ENCODE measurements at regions not wholly inside any gene's neighbourhood (a gene's known extent, or its start where the extent isn't known, plus 50 kb on each side); places are given as distances from the start of the nearest gene placed in this dataset.

GRCh38 chr2:64704161-64704560 is 50.4 kb upstream of the SERTAD2 start:
- no peak for DNase-seq (ENCODE audit: low read depth)

DNA sequence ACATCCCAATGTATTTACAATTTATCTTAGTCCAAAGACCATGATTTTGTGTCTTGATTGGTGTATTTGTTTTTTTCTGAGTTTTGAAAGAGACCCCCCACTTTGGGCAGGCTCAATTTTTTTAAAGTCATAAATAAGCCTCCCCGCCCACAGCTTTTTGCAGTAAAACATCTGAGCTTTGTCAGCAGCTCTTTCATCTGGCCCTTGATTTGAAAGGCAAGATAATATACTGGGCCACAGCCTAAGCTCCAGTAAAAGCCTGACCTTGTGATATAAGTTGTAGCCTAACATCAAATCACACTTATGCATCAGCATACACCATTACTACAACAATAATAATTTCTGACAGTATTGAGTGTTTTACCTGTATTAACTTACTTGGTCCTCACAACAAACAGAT is 51.3 kb upstream of the SERTAD2 start:
- no peak for DNase-seq (ENCODE audit: low read depth)

- no peak for DNase-seq (ENCODE audit: low read depth)
These were observed 53.6 kb upstream of the SERTAD2 start for GRCh38 chr2:64707276-64707675.

DNA sequence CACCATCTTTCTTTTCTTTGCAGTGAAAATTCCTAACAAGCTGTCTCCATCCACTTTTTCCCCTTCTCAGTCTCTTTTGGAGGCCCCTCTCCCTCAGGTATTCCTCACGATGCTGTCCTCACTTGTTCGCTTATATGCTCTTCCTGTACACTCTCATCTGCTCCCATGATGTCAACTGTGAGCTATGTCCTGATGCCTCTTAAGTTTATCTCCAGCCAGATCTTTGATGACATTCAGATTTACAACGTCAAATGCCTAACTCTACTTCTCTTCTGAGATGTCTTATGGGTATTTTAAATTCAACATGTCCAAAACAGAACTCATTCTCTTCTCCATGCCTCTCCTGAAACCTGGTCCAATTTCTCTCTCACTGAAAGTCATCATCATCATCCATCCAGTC is 55.1 kb upstream of the SERTAD2 start:
- DNase-seq (ENCODE audit: low read depth), result no peak

DNA sequence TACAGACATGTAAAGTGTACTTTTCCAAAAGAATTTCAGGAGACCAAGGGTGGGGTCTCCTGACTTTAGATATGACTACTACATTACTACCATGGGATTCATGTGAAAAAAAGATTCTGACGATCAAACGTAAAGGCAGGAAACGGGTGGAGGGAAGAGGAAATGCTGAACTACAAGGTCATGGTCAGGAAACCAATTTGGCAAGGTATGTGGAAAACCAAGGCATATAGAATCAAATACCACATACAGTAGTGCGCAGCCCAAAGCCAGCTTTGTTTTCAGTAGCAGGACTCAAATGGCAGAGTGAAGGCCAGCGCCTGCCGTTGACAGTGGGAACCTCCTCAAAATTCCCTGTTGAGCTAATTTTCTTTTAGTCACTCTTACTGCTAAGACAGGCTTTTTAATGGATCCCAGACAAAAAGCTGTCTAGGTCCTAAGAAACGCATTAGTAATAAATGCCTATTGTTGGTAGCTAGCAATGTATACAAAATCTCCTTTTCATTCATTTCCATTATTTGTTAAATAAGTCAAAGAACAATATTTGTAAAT is 57.6 kb upstream of the SERTAD2 start:
- DNase-seq (ENCODE audit: low read depth), result no peak

- DNase-seq (ENCODE audit: low read depth), result no peak
These were observed 60.0 kb upstream of the SERTAD2 start for GRCh38 chr2:64713686-64714085.

DNA sequence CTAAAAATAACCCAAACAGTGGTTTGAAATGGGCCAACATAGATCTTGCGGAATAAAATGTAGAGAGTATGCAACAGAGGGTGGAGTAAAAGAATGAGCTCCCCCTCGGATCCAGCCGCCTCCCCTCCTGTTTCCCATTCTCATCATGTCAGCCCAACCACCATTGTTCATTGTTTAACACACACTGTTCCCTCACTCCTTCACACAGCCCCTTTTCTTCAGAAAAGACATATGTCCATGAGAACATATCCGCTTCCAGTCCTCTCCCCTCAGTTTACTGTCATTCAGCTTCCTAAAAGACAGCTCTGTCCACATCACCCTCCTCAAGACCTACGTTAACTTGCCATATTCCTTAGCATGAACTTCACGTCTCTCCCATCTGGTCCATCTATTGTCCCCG is 62.9 kb upstream of the SERTAD2 start:
- DNase-seq (ENCODE audit: low read depth), result no peak

GRCh38 chr2:64718250-64718885 is 64.7 kb upstream of the SERTAD2 start:
- no peak for DNase-seq (ENCODE audit: low read depth)

- DNase-seq (ENCODE audit: low read depth), result no peak
These were observed 67.0 kb upstream of the SERTAD2 start for GRCh38 chr2:64720535-64721319.

GRCh38 chr2:64721320-64721623 is 67.6 kb upstream of the SERTAD2 start:
- DNase-seq (ENCODE audit: low read depth), result no peak

GRCh38 chr2:64722291-64723044 is 68.8 kb upstream of the SERTAD2 start:
- DNase-seq (ENCODE audit: low read depth), result no peak

DNA sequence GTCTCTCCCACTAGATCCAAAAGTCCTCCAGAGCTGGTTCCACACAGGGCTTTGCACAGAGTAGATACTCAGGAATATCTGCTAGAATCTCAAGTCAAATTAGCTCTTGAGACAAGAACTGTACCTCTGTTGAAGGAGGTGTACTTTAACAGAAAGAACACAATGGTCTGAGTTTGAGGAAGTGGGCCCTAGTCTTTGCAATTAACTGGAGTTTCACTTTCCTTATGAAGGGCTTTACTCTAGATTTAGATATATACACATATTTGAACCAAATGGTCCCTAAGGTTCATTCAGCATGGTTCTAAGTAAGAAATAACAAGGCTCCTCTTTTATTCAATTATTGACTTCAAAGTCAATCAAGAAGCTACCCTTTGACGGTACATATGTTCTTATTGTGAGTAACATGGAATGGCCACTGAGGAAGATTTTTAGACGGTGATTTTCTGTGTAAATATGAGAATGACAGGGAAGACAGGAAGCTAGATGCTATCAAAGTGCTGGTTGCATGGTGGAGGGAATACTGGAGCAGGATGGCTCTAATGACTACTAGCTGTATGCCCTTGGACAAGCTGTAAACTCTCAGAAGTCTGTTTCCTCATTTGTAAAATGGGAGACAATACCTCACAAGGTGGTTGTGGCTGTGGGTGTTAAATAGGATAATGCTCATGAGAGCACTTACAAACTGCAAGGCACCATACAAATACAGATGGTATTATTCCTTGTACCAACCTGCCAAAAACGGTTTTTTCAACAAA is 73.5 kb upstream of the SERTAD2 start:
- DNase-seq (ENCODE audit: low read depth), result no peak

DNA sequence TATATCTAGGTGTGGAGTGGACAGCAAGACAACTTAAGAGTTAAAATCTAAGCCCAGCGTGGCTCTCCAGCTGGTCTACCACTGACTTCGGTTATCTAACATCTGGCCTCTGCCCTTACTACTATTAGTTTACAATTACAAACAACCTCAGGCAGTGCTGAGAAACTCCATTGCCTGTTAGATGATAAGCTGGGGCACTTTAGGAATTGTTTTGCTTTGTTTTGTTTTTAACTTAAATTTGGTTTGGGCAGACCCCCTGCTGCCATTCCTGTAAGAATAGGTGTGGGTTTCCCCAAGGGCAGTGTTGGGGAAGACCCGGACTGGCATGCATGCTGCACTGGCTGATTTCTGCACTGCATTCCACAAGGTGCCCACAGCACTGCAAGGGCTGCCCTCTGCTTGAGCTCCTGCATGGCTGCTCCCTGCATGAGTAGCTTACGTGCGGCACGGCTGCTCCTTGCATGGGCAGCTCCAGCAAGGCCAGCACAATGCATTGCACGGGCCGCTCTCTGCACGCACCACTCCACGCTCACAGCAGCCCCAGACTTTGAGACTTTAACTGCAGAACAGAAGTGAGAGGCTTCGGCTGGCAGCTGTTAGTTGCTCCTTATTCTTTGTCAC is 74.2 kb upstream of the SERTAD2 start:
- no peak for DNase-seq (ENCODE audit: low read depth)

DNA sequence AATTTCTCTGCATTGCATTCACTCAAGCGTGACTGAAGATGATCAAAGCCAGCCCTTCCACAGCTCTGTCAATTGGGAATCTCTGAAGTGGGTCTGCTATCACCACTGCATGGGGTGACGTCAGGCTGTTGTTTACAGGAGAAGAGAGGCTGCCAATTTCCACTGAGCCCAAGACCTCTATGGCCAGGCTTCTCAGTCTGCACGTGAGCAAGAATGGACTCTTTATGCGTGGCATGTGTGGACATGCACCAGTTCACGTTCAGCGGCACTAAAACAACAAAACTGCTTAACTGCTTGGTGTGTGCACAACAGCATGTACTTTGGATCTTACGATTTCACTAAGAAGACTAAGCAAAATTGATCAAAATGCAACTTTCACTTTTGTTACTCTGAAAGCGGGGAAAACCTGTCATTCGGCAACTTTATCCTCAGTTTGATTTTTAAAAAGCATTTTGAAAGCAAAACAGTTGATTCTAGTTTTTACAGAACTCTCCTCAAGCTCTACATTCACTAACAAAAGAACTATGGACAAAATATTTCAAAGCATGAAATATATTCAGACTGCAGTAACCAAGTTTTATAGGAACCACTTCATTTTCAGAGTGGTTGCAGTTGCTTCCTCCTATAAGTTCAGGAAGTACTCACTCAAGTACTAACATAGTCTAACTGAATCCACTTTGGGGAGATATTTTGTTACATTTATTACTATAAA is 77.0 kb upstream of the SERTAD2 start:
- no peak for DNase-seq (ENCODE audit: low read depth)

- no peak for DNase-seq (ENCODE audit: low read depth)
These were observed 77.5 kb upstream of the SERTAD2 start for GRCh38 chr2:64731263-64731643.

DNA sequence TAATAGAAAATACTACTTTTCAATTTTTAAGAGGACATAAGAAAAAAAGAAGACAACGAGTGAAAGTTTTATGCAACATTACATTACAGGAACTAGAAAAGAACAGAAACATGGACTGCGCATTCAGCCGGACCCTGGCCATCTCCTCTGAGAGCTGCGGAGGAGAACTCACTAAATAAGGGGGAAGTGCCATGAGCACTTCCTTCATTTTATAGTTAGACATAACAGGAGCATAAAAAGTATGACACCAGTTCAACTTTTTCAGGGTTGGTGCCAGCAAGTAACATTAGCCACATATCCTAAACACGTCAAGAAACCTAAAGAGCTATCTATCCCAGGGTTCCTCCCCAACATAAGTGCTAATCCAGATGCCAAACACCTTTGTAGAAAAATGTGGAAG is 78.0 kb upstream of the SERTAD2 start:
- no peak for DNase-seq (ENCODE audit: low read depth)

DNA sequence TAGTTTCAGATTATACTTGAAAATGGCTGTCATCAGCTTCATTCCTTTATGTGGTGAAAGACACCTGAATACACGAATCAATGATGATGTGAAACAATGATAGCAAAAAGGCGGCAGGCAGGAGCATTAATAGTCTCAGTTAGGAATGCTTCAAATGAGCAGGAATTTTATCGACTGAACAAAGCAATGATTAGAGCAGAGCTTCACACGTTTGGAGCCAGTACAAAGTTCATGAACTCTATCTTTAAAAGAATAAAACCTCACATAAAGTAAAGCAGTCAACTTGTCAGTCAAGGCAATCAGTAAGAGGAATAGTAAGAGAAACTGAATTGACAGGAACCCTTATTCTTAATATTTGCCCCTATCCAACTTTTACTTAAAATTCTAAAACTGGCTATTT is 78.4 kb upstream of the SERTAD2 start:
- no peak for DNase-seq (ENCODE audit: low read depth)

GRCh38 chr2:64735504-64735903 is 81.8 kb upstream of the SERTAD2 start:
- DNase-seq (ENCODE audit: low read depth), result no peak

DNA sequence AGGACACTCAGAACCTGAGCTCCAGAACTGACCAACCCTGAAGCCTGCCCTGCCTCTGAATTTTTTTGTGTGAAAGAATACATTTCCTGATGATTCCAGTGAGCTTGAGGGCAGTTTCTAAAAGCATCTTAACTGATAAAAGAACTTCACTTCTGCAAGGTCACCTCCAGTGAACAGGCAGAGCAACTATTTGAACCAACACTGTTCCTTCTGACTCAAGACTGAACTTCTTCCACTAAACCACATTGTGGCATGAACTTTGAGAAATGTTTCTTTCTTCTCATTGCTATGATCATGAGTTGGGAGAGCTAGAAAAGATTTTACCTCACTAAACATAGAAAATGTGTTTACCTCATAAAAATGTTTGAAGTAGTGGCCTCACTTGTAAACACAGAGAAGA is 83.8 kb upstream of the SERTAD2 start:
- no peak for DNase-seq (ENCODE audit: low read depth)

DNA sequence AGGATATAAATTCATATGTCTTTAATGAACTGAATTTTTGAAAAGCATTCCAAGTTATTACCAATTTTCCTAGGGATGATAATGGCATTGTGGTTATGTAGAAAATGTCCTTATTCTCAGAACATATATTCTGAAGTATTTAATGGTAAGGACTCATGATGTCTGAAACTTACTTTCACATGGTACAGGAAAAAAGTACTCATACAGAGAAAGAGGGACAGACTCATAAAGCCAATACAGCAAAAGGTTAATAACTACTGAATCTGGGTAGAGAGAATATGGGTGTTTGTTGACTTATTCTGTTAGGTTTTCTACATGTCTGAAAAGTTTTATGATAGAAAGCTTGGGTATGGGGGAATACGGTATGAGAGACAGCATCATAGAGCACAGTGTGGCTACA is 84.3 kb upstream of the SERTAD2 start:
- no peak for DNase-seq (ENCODE audit: low read depth)

DNA sequence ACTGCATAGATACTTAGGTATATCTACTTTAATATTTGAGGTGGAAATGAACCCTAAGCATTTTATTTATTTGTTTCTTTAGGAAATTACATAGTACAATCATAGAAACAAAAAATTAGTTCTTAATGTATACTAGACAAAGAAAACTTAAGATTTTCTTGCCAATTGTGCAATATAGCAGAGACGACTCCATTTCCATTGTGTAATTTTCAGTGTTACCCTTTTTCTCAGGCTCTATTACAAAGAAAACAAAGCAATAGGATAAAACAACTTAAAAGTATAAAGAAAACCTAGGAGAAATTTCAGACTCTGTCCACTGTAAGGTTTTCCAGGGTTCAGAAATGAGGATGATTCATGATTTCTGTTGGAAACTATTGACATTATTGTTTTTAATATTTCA is 89.0 kb upstream of the SERTAD2 start:
- no peak for DNase-seq (ENCODE audit: low read depth)

Data from stimulated activated CD8-positive, alpha-beta memory T cell treated with anti-CD3 and anti-CD28 coated beads, Interleukin-15, amount 100 ng/mL, for 1 hour (primary cell).